ENCODE measurements at regions not wholly inside any gene's neighbourhood (a gene's known extent, or its start where the extent isn't known, plus 50 kb on each side); places are given as distances from the start of the nearest gene placed in this dataset.

DNA sequence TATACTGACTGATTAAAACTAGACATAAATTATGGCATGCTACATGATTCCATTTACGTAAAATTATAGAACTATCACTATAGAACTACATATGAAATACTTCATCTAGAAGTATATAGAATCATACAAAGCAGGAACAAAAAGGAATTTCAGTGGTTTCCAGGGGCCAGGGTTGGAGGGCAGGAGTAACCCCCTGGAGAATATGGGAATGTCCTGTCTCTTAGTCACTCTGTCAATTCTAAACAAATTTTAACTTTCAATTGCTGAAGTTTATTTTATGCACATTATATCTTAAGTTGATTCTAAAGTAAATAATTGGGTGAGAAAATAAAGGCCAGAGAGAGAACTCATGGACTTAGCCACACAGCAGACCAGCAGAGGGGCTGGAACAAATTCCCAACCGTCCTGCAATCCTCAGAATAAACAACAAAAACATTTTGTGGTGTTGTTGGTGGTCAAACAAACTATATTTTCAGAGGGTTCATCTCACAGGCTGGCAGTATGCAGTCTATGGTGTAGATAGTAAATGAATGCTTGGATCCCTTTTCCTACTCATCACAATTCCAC is 476.9 kb upstream of the SLIT2 start:
- DNase-seq, result no peak

DNA sequence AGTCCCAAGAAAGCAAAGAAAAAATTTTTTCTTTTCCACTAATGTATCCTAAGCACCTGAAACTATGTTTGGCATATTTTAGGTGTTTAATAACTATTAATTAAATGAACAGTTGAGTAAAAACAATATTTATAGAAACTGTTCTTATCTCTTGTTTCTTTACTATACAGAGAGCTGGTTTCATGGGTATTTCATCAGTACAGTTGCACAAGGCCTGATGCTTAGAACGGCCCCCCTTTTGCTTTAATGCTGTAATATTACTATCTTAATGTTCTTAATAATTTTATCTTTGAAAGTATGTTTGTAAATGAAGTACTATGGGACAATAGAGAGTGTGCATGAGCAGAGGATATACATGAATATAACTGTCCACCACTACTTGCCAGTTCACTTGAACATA is 479.1 kb upstream of the SLIT2 start:
- no peak for DNase-seq

DNA sequence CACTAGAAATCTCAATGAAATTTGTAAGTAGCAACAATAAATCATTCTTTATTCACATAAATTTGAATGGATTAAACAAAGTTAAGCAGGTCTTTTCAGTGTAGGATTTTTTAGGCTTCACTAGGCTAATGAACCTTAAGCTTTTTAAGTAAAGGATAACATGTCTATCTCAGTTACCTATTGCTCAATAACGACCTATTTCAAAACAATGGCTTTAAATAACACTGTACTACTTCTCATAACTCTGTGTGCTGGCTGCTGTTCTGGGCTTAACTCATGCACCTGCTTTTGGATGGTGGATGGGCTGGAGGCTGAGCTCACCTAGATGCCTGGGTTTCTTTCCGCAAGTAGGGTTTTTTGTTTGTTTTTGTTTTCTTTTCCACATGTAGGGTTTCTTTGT is 495.0 kb upstream of the SLIT2 start:
- DNase-seq, result no peak

DNA sequence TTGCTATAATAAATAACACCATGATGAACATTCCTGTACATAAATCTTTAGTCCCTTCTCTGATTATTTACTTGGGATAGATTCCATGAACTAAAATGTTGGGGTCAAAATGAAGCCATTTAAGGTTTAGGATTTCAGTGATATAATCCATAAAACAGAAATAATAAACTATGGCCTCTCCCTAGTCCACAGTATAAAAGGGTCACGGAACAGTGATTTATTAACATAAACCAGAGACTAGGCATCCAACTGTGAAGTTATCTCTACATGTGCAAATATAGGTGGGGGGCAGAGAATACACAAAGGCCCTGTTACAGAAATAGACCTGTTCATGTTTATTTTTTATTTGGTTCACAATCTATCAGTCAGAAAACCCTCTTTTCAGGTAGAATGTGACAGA is 499.1 kb upstream of the SLIT2 start:
- DNase-seq, result no peak

DNA sequence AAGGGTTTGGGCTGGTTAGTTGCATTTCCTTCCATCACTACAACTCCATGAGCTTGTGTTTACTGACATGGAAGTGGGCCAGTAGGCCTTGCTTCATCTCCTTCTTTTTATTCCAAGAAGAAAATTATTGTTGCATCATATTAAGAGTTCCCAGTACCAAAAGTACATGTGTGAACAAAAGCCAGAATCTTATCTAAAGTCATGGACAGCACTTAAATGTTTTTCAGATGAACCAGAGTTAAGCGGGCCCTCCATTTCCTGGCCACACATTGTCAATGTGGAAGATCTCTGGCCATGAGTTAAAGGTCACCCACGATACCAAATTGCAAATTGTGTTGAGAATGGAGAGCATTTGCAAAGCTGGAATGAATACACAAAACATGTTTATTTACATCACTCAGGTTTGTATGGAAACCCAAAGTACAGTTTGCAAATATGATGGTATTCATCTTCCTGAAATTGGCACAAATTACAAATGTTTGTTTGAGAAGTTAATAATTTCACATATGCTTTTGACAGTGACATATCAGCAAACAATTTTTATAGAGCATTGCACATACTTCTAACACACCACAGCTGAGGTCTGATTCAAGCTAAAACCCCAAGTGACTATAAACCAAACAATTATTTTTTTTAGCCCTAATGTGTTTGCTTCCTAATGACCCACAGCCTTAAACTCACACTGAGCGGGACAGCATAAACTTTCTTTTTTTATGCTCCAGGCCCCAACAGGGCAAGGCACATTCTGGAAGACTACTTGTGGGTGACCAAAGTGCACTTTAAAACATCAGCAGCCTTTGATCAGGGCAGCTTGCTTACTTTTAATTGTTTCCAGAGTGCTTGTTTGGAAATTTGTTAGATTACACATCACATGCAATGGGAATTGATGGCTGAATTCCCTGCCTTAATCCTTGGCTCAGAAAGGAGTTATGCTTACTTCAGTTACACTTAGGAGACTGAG is 502.9 kb upstream of the SLIT2 start:
- no peak for DNase-seq

DNA sequence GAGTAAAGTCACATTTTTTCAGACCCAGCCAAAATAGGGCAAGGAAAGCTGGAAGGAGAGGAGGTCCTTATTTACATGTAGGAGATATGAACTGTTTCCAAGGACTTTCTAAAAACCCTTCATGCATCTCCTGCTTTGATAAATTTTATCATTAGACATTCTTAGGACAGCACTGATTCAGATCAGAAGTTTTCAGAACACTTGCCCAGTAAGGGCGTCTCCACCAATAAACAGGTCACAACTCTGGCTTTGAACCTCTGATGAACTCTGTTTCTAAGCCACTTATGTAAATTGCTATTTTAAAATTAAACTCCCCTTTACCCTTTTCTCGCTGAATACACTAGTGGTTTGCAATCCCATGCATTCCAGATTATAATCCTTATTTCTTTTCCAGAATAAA is 505.3 kb upstream of the SLIT2 start:
- no peak for DNase-seq

DNA sequence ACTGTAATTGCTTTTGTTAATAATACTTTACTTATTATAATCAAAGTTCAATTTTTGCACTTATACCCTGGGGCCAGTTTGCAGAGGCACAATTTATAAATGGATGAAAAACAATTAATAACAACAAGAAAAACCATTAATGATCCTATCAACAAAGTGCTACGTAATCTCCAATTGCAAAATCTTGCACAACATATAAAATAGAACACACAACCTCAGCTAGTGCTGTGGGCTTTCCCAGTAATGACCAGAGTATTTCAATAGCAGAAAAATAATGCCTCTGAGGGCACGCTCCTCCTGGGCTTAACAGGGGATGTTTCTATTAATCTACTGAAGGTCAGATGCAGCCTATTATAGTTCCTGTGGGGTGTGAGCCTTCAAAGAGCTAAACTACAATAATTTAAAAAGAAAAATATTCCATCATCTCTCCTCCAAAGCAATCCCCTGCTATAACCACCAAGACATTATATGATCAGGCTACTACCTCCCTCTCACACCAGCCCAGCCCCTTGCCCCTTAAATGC is 508.5 kb upstream of the SLIT2 start:
- no peak for DNase-seq

DNA sequence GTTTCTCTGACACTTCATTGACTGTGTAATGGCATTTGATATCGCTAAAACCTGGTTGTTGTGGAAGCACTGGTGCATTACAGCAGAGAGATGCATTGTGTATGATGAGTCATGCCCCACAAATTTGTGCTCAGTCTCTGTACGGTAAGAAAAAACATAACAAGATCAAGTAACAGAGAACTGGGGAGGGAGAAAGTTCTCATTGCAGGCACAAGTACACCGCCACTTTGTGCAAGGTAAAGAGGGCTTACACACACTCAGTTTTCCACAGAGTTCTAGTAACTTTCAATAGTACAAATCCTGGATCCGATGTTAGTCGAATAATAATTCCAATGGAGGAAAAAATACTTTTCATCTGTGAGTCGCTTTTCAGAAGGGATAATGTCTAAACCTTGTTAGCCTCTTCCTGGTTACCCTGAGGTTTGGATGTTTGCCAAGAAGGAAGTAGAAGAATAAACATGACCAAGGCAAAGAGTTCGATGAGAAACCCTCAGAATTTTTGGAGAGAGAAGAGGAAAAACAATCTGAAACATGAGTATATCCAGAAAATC is 512.5 kb upstream of the SLIT2 start:
- no peak for DNase-seq

DNA sequence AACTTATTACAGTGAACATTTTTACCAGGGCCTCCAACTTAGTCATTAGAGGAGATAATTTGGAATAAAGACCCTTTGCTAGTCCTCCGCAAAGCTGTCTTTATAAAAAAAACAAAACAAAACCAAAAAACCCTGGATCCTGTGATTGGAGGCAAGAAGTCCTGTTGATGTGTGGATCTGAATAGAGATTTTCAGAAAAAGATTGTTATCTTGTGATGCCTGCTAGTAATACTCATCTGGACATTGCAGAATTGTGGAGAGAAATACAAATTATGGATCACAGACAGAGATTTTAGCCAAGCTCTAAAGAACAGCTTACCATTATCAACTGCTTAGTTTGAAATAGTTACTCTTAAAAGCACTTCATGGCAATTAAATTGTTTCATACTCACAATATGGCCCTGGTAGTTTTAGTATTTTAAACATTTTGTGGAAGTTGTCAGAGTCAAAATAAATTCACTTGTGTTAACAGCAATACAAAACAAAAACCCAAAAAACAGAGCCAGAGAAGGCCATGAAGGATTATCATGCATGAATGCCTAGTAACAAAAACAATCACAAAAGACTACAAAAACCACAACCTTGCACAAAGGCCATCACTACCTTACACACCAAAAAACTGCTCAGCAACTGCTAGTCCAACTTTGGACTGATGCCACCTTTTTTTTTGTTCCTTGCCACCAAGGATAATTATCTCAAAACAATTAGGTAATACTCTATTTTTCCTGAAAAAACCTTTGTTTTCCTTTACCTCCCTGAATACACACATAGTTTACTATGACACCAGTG is 514.5 kb upstream of the SLIT2 start:
- DNase-seq, result no peak

DNA sequence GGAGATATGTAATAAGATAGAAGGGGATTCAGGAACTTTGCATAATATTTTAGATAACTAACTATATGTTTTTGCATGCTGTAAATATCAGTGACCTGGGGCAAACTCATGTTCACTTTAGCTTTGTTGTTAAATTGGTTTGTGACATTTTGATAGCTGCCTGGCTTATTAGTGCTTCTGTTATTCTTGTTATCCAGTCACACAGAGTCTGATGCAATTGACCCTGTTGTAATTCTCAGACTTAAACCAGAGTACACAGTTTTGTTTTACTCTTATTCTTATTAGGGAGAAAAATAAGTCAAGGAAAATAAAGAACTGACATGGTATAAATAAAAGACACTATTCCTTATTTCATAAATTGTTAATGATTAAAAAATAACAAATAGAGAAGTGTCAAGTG is 516.7 kb upstream of the SLIT2 start:
- DNase-seq, result no peak

DNA sequence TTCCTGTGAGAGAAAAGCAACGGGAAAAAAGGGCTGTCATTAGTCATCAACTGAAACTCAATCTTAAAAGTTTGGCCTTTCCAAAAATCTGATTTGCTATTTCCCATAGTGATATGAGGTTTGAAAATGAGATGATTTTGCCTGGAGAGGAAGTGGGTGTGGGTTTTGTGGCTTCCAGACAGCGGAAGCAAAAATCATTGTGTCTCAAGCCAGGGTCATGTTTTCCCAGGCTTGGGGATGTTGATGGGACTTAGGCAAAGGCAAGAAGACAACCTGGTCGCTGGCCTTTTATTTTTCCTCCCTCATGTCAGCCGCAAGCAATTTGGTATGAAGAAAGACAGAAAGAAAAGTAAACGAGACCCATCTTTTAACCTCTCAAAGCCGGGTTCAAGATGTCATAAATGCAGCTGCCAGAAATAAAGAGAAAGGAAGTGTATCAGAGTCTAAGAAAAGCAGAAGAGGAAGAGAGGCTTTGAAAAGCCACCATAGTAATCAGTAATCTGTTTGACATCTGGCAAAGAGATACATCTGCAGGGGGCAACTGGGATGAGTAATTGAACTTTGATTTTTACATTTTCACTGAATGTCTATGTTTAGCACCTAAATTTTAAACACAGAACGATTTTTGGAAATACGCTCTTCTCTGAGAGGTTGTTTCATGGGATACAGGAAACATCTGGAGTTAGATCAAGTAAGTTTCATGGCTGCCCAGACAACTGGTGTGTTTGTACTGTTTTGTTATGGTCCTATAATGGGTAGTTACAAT is 521.6 kb upstream of the SLIT2 start:
- no peak for DNase-seq

DNA sequence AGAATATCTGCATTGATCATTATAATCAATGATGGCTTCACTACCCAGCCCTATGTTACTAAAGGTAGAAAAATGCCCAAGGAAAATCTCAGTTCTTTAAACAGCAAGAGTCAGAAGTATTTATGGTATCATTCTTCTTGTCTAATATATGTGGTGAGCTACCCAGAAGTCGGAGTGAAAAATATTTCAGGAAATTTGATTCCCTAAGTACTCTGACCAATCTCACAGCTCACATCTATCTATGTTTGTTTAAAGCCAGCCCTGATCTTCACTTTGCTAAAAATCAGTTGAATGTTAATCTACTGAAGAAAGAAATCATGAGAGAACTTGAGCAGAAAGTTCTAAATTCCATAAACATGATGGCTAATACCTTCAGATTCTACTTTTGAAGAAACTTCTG is 522.9 kb upstream of the SLIT2 start:
- DNase-seq, result no peak

DNA sequence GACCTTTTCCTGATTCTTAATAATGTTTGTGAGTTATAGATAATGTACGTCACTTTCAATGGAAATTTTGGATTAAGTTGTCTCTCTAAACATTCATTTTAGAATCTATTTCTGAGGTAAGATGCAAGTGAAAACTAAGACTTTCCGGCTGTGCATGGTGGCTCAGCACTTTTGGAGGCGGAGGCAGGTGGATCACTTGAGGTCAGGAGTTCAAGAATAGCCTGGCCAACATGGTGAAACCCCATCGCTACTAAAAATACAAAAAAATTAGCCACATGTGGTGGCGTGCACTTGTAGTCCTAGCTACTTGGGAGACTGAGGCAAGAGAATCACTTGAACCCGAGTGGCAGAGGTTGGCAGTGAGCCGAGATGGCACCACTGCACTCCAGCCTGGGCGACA is 524.6 kb upstream of the SLIT2 start:
- DNase-seq, result no peak

DNA sequence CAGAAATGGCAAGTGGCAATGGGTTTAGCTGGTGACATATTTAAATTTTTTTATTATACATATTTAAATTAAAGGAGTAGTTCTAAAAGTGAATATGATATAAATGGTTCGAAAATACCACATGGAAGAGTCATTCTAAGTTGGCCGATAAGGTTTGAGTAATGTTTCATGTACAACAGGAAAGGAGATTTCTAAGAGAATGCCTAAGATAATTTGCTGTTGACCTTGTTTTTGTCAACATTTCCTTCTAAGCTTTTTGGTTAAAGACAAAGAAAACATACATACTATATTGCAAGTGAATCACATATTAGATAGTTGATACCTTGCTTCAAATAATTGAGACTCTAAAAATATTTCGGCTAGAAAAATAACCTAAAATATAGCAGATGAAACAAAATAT is 526.6 kb upstream of the SLIT2 start:
- no peak for DNase-seq

DNA sequence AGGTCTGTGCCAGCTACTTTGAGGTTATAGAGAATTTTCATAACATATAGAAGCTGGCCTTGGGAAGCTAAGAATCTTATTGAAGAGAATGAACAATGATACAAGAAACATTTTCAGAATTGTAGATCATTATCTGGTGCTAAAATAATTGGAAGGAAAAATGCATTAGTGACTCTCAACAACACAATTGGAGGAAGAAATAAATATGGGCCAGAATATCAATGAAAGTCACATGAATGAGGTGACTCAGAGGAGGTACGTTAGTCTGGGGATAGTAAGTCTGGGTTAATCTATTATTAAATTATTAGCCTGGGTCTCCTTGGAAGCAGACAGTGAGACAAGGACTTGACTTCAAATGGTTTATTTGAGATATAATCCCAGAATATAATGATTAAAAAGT is 529.3 kb upstream of the SLIT2 start:
- DNase-seq, result no peak

DNA sequence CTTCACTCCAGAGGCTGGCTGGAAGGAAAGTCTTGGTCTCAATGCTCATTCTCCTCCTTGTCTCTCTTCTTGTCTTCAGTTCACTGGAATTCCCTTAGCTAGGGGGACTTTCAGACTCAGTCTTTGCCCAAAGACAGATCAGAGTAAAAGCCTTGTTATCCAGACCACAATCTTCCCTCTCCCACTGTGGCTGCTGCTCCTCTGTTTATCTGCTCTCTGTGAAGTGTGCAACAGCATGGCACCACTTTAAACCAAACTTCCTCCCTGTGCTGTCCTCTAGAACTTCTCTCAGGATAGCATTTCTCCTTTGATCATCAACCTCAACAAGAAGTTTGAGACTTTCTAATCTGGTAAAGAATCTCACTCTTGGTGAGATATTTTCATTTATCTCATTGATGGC is 530.1 kb upstream of the SLIT2 start:
- DNase-seq, result no peak

DNA sequence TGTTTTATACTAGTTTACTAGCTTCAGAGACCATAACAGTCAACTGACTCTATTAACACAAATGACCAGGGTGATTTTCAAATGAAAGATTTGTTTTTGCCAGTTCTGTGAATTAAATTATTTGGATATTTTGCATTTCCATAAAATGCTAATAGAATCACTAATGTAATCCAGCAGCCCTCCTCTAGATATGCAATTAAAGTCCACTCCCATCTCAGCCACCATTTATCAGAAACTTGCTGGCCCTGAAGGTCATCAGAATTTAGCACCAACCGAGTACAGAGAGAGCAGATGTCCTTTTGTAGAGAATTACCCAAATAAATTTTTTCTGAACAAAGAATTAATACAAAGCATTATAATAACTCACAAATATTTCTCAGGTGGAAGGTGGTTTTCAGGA is 531.1 kb upstream of the SLIT2 start:
- DNase-seq, result no peak

DNA sequence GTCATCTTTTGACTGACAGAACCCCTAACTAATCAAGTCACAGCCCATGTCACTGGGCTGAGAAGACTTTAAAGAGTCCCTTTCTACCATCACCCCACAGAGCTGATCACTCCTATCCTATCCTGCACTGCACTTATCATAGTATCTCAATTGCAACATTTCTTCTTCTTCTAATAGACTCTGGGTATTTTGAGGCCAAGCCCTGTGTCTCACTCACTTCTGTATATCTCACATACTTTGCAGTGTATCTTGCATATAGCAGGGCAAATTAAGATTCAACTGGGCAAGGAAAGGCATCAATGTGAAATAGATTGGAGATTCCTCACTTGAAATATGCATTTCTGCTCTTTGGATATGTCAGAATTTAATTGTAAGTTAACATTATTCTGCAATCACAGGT is 531.5 kb upstream of the SLIT2 start:
- DNase-seq, result no peak

DNA sequence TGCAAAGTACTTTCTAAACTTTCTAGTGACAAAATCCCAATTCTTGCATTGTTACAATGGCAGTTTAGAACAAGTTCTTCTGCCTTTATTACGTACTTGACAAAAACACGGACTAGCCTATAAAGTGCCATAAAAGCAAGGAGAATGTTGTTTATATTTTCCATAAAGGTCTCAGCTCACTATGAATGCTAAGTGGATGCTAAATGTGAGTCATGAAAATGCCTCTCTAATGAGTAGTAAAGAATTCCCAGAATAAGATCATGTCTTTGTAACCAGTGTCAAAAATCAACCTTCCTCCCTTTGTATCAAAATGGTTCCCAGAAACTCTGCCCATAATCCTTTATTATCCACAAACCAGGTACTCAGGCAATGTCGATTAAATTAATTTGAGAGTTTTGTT is 539.8 kb upstream of the SLIT2 start:
- DNase-seq, result no peak

DNA sequence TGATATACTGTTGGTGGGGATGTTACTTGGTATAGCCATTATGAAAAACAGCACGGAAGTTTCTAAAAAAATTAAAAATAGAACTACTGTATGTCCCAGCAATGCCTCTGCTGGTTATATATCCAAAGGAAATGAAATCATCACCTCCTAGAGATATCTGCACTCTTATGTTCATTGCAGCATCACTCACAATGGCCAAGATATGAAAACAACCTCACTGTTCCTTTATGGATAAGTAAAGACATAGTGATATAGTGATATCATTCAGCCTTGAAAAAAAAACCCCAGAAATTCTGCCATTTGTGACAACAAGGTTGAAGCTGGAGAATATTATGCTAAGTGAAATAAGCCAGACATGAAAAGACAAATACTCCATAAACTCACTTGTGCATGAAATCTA is 543.8 kb upstream of the SLIT2 start:
- DNase-seq, result no peak

DNA sequence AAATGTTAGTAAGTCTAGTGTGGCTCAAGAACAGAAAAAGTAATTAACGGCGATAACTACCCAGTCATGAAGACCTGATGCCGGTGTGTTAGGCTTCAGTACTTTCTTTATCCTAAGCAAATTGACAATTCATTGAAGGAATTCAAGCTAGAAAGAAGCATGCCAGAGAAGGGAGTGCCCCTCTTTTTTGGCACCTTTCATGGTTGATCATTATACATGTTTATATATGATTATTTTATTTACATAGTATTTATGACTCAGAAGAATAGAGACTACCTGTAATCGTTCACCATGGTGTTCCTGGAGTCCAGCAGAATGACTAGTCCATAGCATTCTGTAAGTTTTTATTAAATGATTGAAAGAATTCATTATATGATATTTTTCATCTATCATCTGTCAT is 548.3 kb upstream of the SLIT2 start:
- no peak for DNase-seq

DNA sequence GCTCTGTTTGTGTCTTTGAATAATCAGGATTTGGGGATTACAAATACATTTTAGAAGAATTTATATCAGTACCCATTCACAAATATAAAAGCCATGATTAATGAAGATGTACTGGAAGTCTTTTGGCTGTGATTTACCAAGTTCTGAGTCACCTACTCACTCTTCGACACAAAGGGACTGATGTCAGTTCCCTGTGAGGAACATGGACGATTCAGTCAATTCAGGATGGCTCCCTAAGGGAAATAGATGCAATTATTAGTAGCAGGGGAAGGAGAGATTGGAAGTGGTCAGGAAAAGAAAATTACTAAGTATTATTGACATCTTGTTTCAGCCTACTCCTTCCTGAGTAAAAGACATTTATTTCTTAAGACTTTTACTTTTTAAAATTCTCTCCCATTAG is 550.7 kb upstream of the SLIT2 start:
- no peak for DNase-seq

DNA sequence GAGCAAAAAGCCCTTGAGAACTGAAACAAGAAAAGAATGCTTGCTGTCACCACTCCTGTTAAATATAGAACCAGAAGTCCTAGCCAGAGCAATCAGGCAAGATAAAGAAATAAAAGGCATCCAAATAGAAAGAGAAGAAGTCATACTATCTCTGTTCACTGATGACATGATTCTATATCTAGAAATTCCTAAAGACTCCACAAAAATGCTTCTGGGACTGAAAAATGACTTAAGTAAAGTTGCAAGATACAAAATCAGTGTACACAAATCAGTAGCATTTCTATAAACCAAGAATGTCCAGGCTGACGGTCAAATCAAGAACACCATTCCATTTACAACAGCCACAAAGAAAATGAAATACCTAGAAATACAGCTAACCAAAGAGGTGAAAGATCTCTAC is 552.7 kb upstream of the SLIT2 start:
- DNase-seq, result no peak

Measured in stimulated activated CD4-positive, alpha-beta T cell treated with anti-CD3 and anti-CD28 coated beads, Interleukin-1b, Interleukin-23, amount 100 ng/mL, for 48 hours (primary cell).